ENCODE measurements at regions not wholly inside any gene's neighbourhood (a gene's known extent, or its start where the extent isn't known, plus 50 kb on each side); places are given as distances from the start of the nearest gene placed in this dataset.
"Not testable (repeated sequence)": the region's sequence is repeated elsewhere in the genome, so short reads cannot be mapped to it uniquely, and the experiment has no call there.

DNA sequence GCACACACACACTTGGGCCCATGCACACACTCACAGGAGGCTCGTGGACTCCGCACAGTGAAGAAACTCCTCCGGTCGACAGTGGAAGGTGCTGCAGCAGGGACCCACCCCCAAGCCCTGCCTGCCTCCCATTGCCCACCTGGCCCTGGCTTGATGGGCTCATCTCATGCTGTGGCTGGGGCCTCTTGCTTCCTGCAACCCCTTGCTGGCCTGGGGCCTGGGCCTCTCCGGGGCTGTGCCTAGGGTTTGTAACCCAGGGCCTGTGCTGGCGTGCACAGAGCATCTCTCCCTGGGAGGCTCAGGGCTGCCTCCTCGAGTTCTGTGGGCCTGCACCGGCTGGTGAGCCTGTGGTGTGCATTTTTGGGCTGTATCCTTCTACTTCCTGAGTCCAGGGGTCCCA, 524.0 kb downstream of the GOLGA6L6 start:
- not testable (repeated sequence) for H3K9me3 ChIP-seq (ENCODE audit: control insufficient read depth, low read length)

DNA sequence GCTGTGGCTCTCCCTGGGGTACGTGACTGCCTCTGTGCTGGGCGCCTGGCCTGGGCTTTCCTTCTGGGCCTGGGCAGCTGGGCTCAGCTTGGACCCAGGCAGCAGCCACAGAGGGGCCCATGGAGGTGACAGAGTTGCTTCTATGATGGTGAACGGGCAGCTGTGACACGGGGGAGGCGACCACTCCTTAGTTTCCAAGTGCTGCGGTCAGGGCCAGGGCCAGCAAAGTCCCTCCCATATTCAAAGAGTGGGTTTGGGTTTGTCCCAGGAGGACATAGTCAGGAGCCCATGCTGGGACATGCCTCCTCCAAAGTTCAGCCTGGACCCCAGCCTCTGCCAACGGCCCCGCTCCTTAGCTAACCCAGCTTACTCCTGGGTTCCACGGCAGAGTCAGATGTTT, 524.7 kb downstream of the GOLGA6L6 start:
- H3K9me3 ChIP-seq (ENCODE audit: control insufficient read depth, low read length); H3K27me3 ChIP-seq (ENCODE audit: control insufficient read depth in 1 of 2, insufficient read depth in 2 of 2, low read length in 1 of 2); H3K4me3 ChIP-seq (ENCODE audit: low read length in 2 of 2); ATAC-seq (ENCODE audit: low FRiP score); H3K27ac ChIP-seq (ENCODE audit: low read depth in 1 of 2, low read length in 2 of 2); H3K4me1 ChIP-seq (ENCODE audit: control insufficient read depth in 1 of 2, insufficient read depth in 2 of 2, low read length in 2 of 2); H3K36me3 ChIP-seq (ENCODE audit: control insufficient read depth in 1 of 2, insufficient read depth in 2 of 2, low read length in 1 of 2); DNase-seq; intact Hi-C loops (cut with DNase I): not testable (repeated sequence)
- WGBS, 2 donors = 77 to 78% methylated on average over 7 of the region's 9 CpGs

More for the DNA sequence above, 524.0 kb downstream of the GOLGA6L6 start:
- H3K36me3 ChIP-seq (ENCODE audit: control insufficient read depth in 1 of 2, insufficient read depth in 2 of 2, low read length in 1 of 2); H3K4me3 ChIP-seq (ENCODE audit: low read length in 2 of 2); H3K27ac ChIP-seq (ENCODE audit: low read depth in 1 of 2, low read length in 2 of 2); intact Hi-C loops (cut with DNase I); ATAC-seq (ENCODE audit: low FRiP score); H3K27me3 ChIP-seq (ENCODE audit: control insufficient read depth in 1 of 2, insufficient read depth in 2 of 2, low read length in 1 of 2); H3K4me1 ChIP-seq (ENCODE audit: control insufficient read depth in 1 of 2, insufficient read depth in 2 of 2, low read length in 2 of 2): not testable (repeated sequence)
- WGBS, 2 donors = 71 to 74% methylated on average over 2 to 8 of the region's 8 CpGs
- DNase-seq = peak in 1 of 2 donors; percentile 12

DNA sequence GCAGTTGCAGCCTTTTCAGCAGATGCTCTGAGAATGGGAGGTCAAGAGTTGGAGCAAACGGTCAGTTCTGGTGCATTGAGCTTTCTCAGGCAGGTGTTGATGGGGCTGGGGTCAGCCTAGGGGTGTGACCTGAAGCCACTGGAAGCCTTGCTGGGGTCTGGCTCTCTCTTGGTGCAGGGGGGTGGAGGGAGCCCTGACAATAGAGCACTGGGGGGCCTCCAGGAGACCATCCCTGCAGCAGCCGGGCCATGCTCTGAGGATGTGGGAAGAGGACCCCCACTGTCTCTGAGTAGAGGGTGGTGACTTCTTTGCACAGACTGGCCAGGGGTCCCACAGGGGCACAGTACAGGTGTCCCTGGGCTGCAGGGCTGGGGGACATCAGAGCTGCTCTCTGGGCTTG, 528.8 kb downstream of the GOLGA6L6 start:
- H3K4me3 ChIP-seq (ENCODE audit: low read length in 2 of 2); H3K4me1 ChIP-seq (ENCODE audit: control insufficient read depth in 1 of 2, insufficient read depth in 2 of 2, low read length in 2 of 2); ATAC-seq (ENCODE audit: low FRiP score); DNase-seq; H3K27me3 ChIP-seq (ENCODE audit: control insufficient read depth in 1 of 2, insufficient read depth in 2 of 2, low read length in 1 of 2); H3K36me3 ChIP-seq (ENCODE audit: control insufficient read depth in 1 of 2, insufficient read depth in 2 of 2, low read length in 1 of 2); H3K27ac ChIP-seq (ENCODE audit: low read depth in 1 of 2, low read length in 2 of 2); intact Hi-C loops (cut with DNase I); H3K9me3 ChIP-seq (ENCODE audit: control insufficient read depth, low read length): not testable (repeated sequence)
- 48 to 49% methylated on average over 2 of the region's 2 CpGs for WGBS, 2 donors

DNA sequence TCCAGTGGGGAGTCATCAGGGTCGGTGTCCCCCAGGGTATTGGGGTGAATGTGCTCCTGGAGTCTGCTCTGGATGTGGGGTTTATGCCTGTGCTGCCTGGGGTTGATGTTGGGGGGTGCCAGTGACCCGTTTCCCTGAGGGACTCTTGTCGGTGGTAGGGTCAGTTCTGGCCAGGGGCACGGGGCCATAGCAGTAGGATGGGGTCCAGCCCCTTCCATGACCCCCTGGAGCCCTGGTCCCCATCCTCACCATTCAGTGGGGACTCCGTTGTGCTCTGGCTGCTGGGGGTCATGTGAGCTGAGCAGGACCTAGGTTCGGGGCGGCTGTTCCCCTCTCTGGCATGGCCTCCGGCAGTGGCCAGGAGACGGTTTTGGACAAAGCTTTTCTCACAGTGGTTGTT, 530.8 kb downstream of the GOLGA6L6 start:
- 75 to 80% methylated on average over 5 to 7 of the region's 9 CpGs for WGBS, 2 donors
- intact Hi-C loops (cut with DNase I); H3K27ac ChIP-seq (ENCODE audit: low read depth in 1 of 2, low read length in 2 of 2); H3K4me1 ChIP-seq (ENCODE audit: control insufficient read depth in 1 of 2, insufficient read depth in 2 of 2, low read length in 2 of 2); DNase-seq; H3K4me3 ChIP-seq (ENCODE audit: low read length in 2 of 2); H3K9me3 ChIP-seq (ENCODE audit: control insufficient read depth, low read length); ATAC-seq (ENCODE audit: low FRiP score); H3K27me3 ChIP-seq (ENCODE audit: control insufficient read depth in 1 of 2, insufficient read depth in 2 of 2, low read length in 1 of 2); H3K36me3 ChIP-seq (ENCODE audit: control insufficient read depth in 1 of 2, insufficient read depth in 2 of 2, low read length in 1 of 2): not testable (repeated sequence)

DNA sequence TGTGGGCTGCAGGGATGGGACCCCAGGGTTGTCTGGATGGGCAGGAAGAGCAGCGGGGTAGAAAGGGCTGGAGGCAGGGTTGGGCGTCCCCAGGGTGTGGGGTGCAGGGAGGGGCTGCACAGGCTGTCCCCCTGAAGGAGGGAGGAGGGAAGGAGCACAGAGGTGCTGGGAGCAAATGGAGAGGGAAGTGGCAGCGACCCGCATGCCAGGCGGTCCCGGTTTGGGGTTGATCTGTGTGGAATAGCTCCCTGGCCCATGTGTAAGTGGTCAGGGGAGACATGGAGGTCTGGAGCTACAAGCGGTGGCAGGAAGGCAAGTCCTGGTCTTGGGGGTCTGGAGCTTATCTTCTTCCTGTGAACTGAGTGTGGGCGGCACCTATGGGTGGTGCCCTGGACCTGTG, 532.0 kb downstream of the GOLGA6L6 start:
- 87% methylated on average over 3 of the region's 8 CpGs; no CpG with 5 or more reads in 1 of the 2 donors for WGBS, 2 donors
- H3K27ac ChIP-seq (ENCODE audit: low read depth in 1 of 2, low read length in 2 of 2); H3K27me3 ChIP-seq (ENCODE audit: control insufficient read depth in 1 of 2, insufficient read depth in 2 of 2, low read length in 1 of 2); H3K4me1 ChIP-seq (ENCODE audit: control insufficient read depth in 1 of 2, insufficient read depth in 2 of 2, low read length in 2 of 2); H3K9me3 ChIP-seq (ENCODE audit: control insufficient read depth, low read length); intact Hi-C loops (cut with DNase I); H3K4me3 ChIP-seq (ENCODE audit: low read length in 2 of 2); H3K36me3 ChIP-seq (ENCODE audit: control insufficient read depth in 1 of 2, insufficient read depth in 2 of 2, low read length in 1 of 2); DNase-seq; ATAC-seq (ENCODE audit: low FRiP score): not testable (repeated sequence)

DNA sequence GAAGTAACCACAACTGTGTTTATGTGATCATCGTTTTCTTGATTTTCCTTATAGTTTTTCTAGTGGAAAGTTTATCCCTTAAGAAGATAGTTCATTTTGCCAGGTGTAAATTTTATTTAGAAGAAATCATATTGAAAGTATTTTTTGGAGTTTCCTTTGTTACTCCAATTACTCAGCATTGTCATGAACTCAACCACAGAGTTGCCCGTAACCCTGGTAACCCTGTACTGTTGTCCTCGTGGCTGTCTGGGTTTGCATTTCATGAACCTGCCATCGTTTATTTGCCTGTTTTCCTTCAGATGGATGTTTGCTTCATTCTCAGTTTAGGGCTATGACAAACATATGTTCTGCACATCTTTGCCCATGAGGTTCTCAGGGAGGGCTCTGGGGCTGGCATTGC, 534.3 kb downstream of the GOLGA6L6 start:
- H3K27me3 ChIP-seq (ENCODE audit: control insufficient read depth in 1 of 2, insufficient read depth in 2 of 2, low read length in 1 of 2); ATAC-seq (ENCODE audit: low FRiP score); intact Hi-C loops (cut with DNase I); H3K9me3 ChIP-seq (ENCODE audit: control insufficient read depth, low read length); H3K4me3 ChIP-seq (ENCODE audit: low read length in 2 of 2); H3K27ac ChIP-seq (ENCODE audit: low read depth in 1 of 2, low read length in 2 of 2); H3K36me3 ChIP-seq (ENCODE audit: control insufficient read depth in 1 of 2, insufficient read depth in 2 of 2, low read length in 1 of 2); H3K4me1 ChIP-seq (ENCODE audit: control insufficient read depth in 1 of 2, insufficient read depth in 2 of 2, low read length in 2 of 2); DNase-seq: not testable (repeated sequence)
- WGBS, 2 donors = 40 to 53% methylated on average over 3 to 4 of the region's 4 CpGs

DNA sequence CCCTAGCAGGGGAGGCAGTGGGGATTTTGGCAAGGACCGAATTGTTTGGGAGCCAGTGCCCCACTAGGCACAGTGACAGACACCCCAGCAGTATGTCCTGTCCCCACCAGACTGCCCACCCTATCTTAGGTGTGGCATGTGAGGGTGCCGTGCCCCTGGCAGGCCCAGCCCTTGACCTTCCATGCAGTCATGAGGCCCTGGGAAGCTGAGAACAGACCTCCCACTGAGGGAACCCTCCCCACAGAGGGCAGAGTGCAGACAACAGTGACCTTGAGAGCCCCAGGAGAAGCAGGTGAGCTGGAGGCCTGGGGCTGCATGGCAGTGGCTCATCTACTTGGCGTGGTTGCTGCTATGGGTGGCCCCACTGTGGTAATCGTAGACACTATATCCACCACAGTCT, 538.1 kb downstream of the GOLGA6L6 start:
- WGBS, 2 donors = 78 to 79% methylated on average over 3 of the region's 4 CpGs
- intact Hi-C loops (cut with DNase I); H3K27ac ChIP-seq (ENCODE audit: low read depth in 1 of 2, low read length in 2 of 2); H3K36me3 ChIP-seq (ENCODE audit: control insufficient read depth in 1 of 2, insufficient read depth in 2 of 2, low read length in 1 of 2); H3K4me1 ChIP-seq (ENCODE audit: control insufficient read depth in 1 of 2, insufficient read depth in 2 of 2, low read length in 2 of 2); DNase-seq; H3K27me3 ChIP-seq (ENCODE audit: control insufficient read depth in 1 of 2, insufficient read depth in 2 of 2, low read length in 1 of 2); ATAC-seq (ENCODE audit: low FRiP score); H3K4me3 ChIP-seq (ENCODE audit: low read length in 2 of 2); H3K9me3 ChIP-seq (ENCODE audit: control insufficient read depth, low read length): not testable (repeated sequence)

DNA sequence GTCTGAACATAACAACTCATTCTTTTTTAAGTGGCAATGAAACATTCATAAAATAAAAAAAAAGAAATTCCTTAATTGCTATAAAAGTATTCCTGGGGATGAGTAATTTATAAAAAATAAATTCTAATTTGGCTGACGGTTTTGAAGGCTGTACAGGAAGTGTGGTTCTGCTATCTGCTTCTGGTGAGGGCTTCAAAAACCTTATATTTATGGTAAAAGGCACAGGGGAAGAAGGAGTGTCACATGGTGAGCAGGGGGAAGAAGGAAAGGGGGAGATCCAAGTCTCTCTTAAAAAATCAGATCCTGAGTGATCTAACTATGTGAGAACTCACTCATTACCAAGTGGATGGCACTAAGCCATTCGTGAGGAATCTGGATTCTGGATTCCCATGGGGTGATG, 539.0 kb downstream of the GOLGA6L6 start:
- H3K4me1 ChIP-seq (ENCODE audit: control insufficient read depth in 1 of 2, insufficient read depth in 2 of 2, low read length in 2 of 2); H3K36me3 ChIP-seq (ENCODE audit: control insufficient read depth in 1 of 2, insufficient read depth in 2 of 2, low read length in 1 of 2); ATAC-seq (ENCODE audit: low FRiP score); H3K4me3 ChIP-seq (ENCODE audit: low read length in 2 of 2); H3K27ac ChIP-seq (ENCODE audit: low read depth in 1 of 2, low read length in 2 of 2); H3K27me3 ChIP-seq (ENCODE audit: control insufficient read depth in 1 of 2, insufficient read depth in 2 of 2, low read length in 1 of 2); intact Hi-C loops (cut with DNase I); H3K9me3 ChIP-seq (ENCODE audit: control insufficient read depth, low read length); DNase-seq: not testable (repeated sequence)
- 39 to 50% methylated on average over 1 of the region's 2 CpGs for WGBS, 2 donors

DNA sequence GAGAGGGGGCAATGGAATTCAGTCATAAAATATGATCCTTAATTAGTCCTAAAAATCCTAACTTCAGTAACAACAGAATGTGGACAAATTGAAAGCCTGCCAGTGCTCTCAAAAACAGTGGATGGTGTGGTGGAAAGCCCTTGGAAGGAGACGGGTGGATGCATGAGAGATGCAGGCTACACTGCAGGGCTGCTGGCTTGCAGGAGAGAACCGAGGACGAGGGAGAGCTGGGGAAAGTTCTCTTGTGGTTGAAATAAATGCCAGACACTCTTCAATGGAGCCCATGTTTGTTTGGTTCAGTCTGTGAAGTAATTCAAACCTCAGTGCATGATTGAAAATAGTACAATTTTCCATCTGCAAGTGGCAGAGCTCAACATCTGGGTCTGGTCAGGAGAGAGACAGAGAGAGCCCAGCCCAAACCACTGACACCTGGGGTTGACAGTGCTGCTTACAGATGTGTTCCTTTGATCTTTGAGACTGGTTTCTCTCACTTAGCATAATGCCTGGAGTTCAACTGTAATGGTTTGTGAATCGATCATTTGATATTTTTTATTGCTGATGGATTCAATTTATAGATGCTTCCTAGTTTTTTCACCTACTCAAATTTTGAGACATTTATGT, 544.9 kb downstream of the GOLGA6L6 start:
- H3K27me3 ChIP-seq (ENCODE audit: control insufficient read depth in 1 of 2, insufficient read depth in 2 of 2, low read length in 1 of 2); ATAC-seq (ENCODE audit: low FRiP score); intact Hi-C loops (cut with DNase I): not testable (repeated sequence)

More for the DNA sequence above, 544.9 kb downstream of the GOLGA6L6 start:
- H3K4me3 ChIP-seq (ENCODE audit: low read length in 2 of 2); H3K9me3 ChIP-seq (ENCODE audit: control insufficient read depth, low read length); H3K36me3 ChIP-seq (ENCODE audit: control insufficient read depth in 1 of 2, insufficient read depth in 2 of 2, low read length in 1 of 2); DNase-seq; H3K27ac ChIP-seq (ENCODE audit: low read depth in 1 of 2, low read length in 2 of 2); H3K4me1 ChIP-seq (ENCODE audit: control insufficient read depth in 1 of 2, insufficient read depth in 2 of 2, low read length in 2 of 2): not testable (repeated sequence)
- 48 to 51% methylated on average over 3 of the region's 4 CpGs for WGBS, 2 donors

Measured in aorta (tissue), 5 donors.